Adrenal gland (tissue), 9 donors: ENCODE measurements at regions not wholly inside any gene's neighbourhood (a gene's known extent, or its start where the extent isn't known, plus 50 kb on each side); places are given as distances from the start of the nearest gene placed in this dataset.

ENCODE experiments used
- DNase-seq, 7 donors: peaks; one replicate each; pipeline ENCODE4 v3.0.0-alpha.2; 2019 to 2020
- H3K27ac ChIP-seq, 5 donors: fragments of 200-600 bp; sonication (generic) in 4 of 5; 1 replicate in 3 of 5; 2 replicates in 2 of 5; pipeline versions ENCODE4 v1.5.1 to v1.8.0; 2016 to 2020; ENCODE audit warnings: mild to moderate bottlenecking in 1 of 5
- H3K27me3 ChIP-seq: fragments of 200-600 bp; 2 replicates; pipeline ENCODE4 v1.8.0; 2021
- H3K36me3 ChIP-seq, 2 donors: fragments of 200-600 bp; replicated peaks in 1 of 2; 1 replicate in 1 of 2; 2 replicates in 1 of 2; pipeline versions ENCODE4 v1.5.1 to v1.8.0; 2018 to 2022
- H3K4me1 ChIP-seq, 2 donors: fragments of 200-600 bp; replicated peaks in 1 of 2; 1 replicate in 1 of 2; 2 replicates in 1 of 2; pipeline versions ENCODE4 v1.5.1 to v1.8.0; 2018 to 2021
- H3K4me3 ChIP-seq, 4 donors: fragments of 200-600 bp; sonication (generic) in 3 of 4; one replicate each; pipeline ENCODE4 v1.5.1; 2016 to 2018
- H3K9me3 ChIP-seq, 3 donors: fragments of 200-600 bp; sonication (generic) in 1 of 3; replicated peaks in 1 of 3; 1 replicate in 2 of 3; 2 replicates in 1 of 3; pipeline versions ENCODE4 v1.5.1 to v1.8.0; 2016 to 2021
- POLR2A ChIP-seq, 2 donors: fragments of 450-650 bp; IDR thresholded peaks; one replicate each; pipeline ENCODE4 v1.6.1; 2017; ENCODE audit warnings: antibody characterized with exemption in 2 of 2, mild to moderate bottlenecking in 2 of 2, moderate library complexity in 1 of 2
- WGBS, 4 donors: extraction: QIAGEN DNeasy Blood & Tissue Kit in 2 of 4; methylation state at CpG; one replicate each; pipeline versions ENCODE4 v1.1.5 to v1.1.7; 2013 to 2017; 5-methylcytosine and 5-hydroxymethylcytosine counted together
- intact Hi-C, 2 donors: fragments of 100-400 bp; cut with DNase I; formaldehyde crosslinking; loops; one replicate each; pipeline versions ENCODE4 v1.14.1 to v1.15.0; 2022 to 2023
- TF ChIP-seq, protein P1 (sequence below), 6 experiments: fragments of 450-650 bp in 4 of 6; fragments of 200-600 bp in 2 of 6; sonication (generic) in 1 of 6; IDR thresholded peaks; 1 replicate in 5 of 6; 2 replicates in 1 of 6; pipeline versions ENCODE4 v1.5.1 to v1.8.0; 2016 to 2021; ENCODE audit warnings: antibody characterized with exemption in 6 of 6, mild to moderate bottlenecking in 2 of 6, moderate library complexity in 1 of 6
- donor health status: healthy with polysubstance abuse.
- donor health status: Bipolar disorder and iron deficiency.
- donor health status: DM: yes; HTN: yes; CAD: no.
- donor health status: DM: no; HTN: no; CAD: no.
- donor health status: DM: no; HTN: no; CAD: no.

- Histone ChIP-seq H3K4me3 (no peak overlapping the region), H3K36me3 (no peaks in the 10 kb centered on the region), H3K4me1 (no peaks in the 10 kb centered on the region), H3K27me3 (no peaks in the 10 kb centered on the region), H3K27ac (no peak overlapping the region), H3K9me3 (no peaks in the 10 kb centered on the region)
- TF ChIP-seq, protein P1, sequence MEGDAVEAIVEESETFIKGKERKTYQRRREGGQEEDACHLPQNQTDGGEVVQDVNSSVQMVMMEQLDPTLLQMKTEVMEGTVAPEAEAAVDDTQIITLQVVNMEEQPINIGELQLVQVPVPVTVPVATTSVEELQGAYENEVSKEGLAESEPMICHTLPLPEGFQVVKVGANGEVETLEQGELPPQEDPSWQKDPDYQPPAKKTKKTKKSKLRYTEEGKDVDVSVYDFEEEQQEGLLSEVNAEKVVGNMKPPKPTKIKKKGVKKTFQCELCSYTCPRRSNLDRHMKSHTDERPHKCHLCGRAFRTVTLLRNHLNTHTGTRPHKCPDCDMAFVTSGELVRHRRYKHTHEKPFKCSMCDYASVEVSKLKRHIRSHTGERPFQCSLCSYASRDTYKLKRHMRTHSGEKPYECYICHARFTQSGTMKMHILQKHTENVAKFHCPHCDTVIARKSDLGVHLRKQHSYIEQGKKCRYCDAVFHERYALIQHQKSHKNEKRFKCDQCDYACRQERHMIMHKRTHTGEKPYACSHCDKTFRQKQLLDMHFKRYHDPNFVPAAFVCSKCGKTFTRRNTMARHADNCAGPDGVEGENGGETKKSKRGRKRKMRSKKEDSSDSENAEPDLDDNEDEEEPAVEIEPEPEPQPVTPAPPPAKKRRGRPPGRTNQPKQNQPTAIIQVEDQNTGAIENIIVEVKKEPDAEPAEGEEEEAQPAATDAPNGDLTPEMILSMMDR (IDR thresholded peaks at IDR 0.05) = no peak
- no peak for TF ChIP-seq POLR2A (IDR thresholded peaks at IDR 0.05)
- DNase-seq = no peak
- 69 to 83% (median 76%) methylated on average over 6 to 9 of the region's 9 CpGs for WGBS, 4 donors
- intact Hi-C loops = no loop called here
Measured at GRCh38 chr18:78101091-78101490, 851.4 kb downstream of the GALR1 start.

GRCh38 chr18:78102135-78102534 is 852.5 kb downstream of the GALR1 start:
- DNase-seq = no peak
- TF ChIP-seq, protein P1 (IDR thresholded peaks at IDR 0.05) = no peak
- no peak for TF ChIP-seq POLR2A (IDR thresholded peaks at IDR 0.05)
- no peaks in the 10 kb centered on the region for H3K4me1 ChIP-seq
- H3K9me3 ChIP-seq = no peaks in the 10 kb centered on the region
- intact Hi-C loops = no loop called here
- no peak overlapping the region for H3K4me3 ChIP-seq
- no peaks in the 10 kb centered on the region for H3K36me3 ChIP-seq
- no peaks in the 10 kb centered on the region for H3K27me3 ChIP-seq
- 58 to 73% (median 63%) methylated on average over 7 to 8 of the region's 8 CpGs for WGBS, 4 donors
- H3K27ac ChIP-seq = no peak overlapping the region

DNA sequence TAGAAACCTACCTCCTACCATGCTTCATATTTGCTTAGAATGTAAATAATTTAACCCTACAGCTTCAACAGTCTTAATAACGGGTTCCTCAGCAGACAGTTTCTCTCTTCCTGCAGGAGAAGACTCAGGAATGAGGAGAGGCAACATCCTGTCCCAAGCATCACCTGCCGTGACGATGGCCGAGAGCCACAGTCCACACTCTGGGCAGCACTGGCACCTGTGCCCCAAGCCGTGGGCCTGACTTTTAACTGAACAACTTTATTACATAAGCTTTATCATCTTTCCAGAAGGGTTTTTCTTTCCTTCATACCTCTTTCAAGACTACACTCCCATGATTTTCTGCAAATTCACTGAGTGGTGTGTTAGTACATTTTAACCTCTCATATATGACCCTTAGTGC is 856.0 kb downstream of the GALR1 start:
- no peak for TF ChIP-seq POLR2A (IDR thresholded peaks at IDR 0.05)
- TF ChIP-seq, protein P1 (IDR thresholded peaks at IDR 0.05) = no peak
- DNase-seq = no peak
- H3K4me3 ChIP-seq = no peak overlapping the region
- intact Hi-C loops = no loop called here
- H3K36me3 ChIP-seq = no peaks in the 10 kb centered on the region
- H3K27me3 ChIP-seq = no peaks in the 10 kb centered on the region
- WGBS, 4 donors = 74 to 86% (median 81%) methylated on average over 4 to 5 of the region's 5 CpGs
- H3K4me1 ChIP-seq = no peaks in the 10 kb centered on the region
- H3K9me3 ChIP-seq = no peaks in the 10 kb centered on the region
- no peak overlapping the region for H3K27ac ChIP-seq

GRCh38 chr18:78106946-78107345 is 857.3 kb downstream of the GALR1 start:
- TF ChIP-seq POLR2A (IDR thresholded peaks at IDR 0.05) = no peak
- TF ChIP-seq, protein P1 (IDR thresholded peaks at IDR 0.05) = no peak
- H3K36me3 ChIP-seq = no peaks in the 10 kb centered on the region
- intact Hi-C loops = no loop called here
- H3K27me3 ChIP-seq = no peaks in the 10 kb centered on the region
- no peak overlapping the region for H3K27ac ChIP-seq
- no peaks in the 10 kb centered on the region for H3K4me1 ChIP-seq
- no peaks in the 10 kb centered on the region for H3K9me3 ChIP-seq
- H3K4me3 ChIP-seq = no peak overlapping the region
- WGBS, 4 donors = 90 to 96% (median 92%) methylated on average over 12 to 15 of the region's 15 CpGs
- DNase-seq = no peak
